HG03066 (cell line): ENCODE measurements at regions not wholly inside any gene's neighbourhood (a gene's known extent, or its start where the extent isn't known, plus 50 kb on each side); places are given as distances from the start of the nearest gene placed in this dataset.
"Not testable (repeated sequence)": the region's sequence is repeated elsewhere in the genome, so short reads cannot be mapped to it uniquely, and the experiment has no call there.

Experiments
- ATAC-seq: cut with Tn5 transposase; IDR thresholded peaks from one replicate; pipeline ENCODE4 v1.9.1; 2021; ENCODE audit warnings: low read depth; ENCODE audit not compliant: unreplicated experiment

DNA sequence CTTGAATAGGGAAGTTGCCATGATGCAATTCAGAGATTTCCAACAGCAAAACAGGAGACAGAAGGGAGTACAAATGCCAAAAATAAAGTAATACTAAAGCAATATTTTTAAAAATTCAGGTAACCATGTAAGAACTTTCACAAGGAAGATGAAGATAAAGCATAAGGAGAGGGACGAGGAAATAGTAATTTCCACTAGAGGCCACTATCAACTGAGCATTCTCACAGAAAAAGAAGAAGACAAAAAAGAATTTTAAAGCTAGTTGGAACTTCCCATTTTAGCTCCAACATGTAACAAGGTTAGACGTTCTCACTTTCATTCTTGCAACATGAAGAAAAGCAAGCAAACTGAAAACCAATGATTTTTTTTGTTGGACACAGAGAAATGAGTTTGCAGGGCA, 779.9 kb upstream of the CDH6 start:
- ATAC-seq = no peak

DNA sequence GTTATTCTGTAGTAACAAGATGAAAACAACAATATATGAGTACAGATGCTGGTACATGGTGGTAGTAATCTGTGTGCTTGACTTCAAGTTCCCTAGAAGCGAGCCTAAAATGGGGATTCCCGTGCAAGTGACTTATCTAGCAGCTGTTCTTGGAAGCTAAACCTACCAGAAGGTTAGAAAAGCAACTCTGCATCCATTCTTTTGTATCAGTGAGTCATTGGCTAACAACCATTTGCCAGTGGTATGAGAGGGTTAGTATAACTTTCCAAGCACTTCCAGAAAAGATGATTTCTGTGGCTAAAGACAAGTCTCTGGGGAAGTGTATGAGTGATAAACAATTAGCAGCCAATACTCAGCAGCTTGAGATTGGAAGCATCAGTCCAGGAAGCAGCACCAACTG, 787.7 kb upstream of the CDH6 start:
- ATAC-seq = no peak

GRCh38 chr5:30401479-30402058, 791.9 kb upstream of the CDH6 start:
- no peak for ATAC-seq

DNA sequence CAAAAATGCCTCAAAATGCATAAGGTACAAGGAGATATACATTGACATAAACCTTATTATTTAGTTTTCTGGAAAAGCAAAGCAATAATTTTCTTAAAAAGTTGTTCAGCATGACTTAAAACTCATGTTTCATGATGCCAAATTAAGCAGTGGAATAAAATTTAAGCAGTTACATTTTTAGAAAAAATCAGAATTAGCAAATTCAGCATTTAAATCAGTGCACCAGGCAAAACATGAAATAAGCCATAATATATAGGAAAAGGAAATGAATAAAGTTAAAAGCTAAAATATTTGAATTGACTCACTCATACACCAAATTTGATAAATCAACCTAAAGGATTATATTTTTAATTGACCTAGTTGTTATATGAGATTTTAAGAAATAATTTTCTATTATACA, 795.1 kb upstream of the CDH6 start:
- no peak for ATAC-seq

GRCh38 chr5:30392897-30393296, 800.6 kb upstream of the CDH6 start:
- ATAC-seq = no peak

DNA sequence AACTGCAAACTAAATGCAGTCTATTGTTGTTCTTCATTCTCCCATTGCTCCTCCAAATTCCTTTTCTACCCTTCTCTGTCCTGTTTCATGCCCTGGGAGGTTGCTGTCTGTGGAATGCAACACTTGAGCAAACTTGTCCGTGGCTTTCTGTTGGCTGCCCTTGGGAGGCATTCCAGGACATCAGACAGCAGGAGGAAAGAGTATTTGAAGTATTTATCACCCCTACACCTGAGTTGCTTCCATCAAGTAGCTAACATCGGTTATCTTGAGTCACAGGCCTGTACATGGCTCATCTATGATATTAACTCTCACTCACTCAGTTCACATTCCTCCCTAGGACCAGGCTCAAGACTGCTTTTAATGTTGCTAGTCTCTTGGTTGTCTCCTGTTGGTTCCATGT, 803.4 kb upstream of the CDH6 start:
- ATAC-seq = no peak

GRCh38 chr5:30387974-30388632, 805.4 kb upstream of the CDH6 start:
- no peak for ATAC-seq

DNA sequence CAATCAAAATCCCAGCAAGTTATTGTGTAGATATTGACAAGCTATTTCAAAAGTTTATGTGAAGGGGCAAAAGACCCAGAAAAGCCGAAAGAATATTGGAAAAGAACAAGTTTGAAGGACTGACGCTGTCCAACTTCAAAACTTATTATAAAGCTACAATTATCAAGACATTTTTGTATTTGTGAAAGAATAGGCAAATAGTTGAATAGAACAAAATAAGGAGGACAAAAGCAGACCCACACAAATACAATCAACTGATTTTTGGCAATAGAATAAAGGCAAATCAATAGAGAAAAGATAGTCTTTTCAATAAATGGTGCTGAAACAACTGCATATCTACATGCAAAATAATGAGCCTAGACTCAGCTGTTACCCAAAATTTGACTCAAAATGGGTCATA, 807.7 kb upstream of the CDH6 start:
- ATAC-seq = no peak

DNA sequence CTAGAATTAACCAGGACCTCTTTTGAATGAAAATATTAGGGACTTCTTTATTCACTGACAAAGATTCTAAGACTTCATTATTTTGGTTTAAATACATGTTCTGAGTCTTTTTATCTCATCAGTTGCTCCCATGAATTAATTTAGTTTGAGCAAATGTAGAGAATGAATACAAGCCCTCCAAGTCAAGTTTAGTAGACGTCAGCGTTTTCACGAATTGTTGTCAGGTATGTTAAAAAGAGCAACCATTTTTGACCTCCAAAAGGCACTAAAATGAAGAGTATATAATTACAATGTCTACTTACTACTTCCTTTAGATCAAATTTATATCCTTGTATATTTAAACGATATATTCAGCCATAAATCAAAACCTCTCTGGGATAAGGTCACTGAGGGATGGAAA, 809.3 kb upstream of the CDH6 start:
- no peak for ATAC-seq

GRCh38 chr5:30380228-30380627, 813.3 kb upstream of the CDH6 start:
- ATAC-seq = no peak

DNA sequence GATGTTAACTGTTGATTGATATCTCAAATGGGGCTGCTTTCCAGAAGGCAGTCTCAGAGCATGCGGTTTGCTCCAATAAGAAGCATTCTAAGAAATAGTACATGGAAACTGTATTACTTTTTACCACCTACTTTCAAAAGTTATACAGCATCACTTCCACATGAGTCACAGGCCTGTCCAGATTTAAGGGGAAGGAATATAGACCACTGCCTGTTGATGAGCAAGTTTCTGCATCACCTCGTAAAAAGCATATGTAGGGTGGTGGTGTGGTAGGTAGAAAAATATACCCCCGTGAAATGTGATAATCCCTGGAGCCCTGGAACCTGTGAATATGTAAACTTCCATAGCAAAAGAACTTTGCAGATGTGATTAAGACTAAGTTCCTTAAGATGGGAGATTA, 816.6 kb upstream of the CDH6 start:
- no peak for ATAC-seq

GRCh38 chr5:30368064-30368463, 825.4 kb upstream of the CDH6 start:
- no peak for ATAC-seq

GRCh38 chr5:30365031-30365430, 828.5 kb upstream of the CDH6 start:
- ATAC-seq = not testable (repeated sequence)

GRCh38 chr5:30357371-30357770, 836.1 kb upstream of the CDH6 start:
- no peak for ATAC-seq

DNA sequence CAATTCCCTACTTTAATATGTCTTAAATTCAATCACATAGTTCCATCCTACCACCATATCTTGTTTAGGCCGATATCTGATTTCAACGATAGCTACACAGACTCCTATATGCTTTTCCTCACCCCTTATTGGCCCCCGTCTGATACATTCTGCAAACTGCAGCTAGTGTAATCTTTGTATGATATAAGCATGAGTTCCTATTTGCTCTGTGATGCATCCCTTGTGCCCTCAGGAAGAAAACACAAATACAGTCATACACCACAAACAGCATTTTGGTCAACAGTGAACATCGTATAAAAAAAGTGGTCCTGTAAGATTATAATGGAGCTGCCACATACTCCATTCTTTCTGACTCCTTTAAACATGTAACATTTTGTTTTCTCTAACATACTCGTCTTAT, 837.8 kb upstream of the CDH6 start:
- ATAC-seq = no peak

DNA sequence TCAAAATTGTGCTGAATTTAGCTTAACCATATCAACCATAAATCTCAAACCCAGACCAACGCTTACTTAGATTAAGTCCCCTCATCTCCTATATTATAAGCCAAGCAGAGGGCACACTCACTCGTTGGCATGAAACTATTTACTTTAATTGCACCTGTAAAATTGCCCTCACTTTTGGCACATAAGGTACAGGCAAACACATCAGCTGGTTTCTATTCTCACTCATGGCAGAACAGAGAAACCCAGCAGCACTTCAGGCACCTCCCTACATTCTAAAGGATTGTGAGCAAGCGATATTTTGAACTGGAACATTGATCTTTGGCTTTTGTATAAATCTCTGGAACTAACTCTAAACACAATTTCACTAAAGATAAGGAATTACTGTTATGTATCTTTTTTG, 845.6 kb upstream of the CDH6 start:
- ATAC-seq = no peak

DNA sequence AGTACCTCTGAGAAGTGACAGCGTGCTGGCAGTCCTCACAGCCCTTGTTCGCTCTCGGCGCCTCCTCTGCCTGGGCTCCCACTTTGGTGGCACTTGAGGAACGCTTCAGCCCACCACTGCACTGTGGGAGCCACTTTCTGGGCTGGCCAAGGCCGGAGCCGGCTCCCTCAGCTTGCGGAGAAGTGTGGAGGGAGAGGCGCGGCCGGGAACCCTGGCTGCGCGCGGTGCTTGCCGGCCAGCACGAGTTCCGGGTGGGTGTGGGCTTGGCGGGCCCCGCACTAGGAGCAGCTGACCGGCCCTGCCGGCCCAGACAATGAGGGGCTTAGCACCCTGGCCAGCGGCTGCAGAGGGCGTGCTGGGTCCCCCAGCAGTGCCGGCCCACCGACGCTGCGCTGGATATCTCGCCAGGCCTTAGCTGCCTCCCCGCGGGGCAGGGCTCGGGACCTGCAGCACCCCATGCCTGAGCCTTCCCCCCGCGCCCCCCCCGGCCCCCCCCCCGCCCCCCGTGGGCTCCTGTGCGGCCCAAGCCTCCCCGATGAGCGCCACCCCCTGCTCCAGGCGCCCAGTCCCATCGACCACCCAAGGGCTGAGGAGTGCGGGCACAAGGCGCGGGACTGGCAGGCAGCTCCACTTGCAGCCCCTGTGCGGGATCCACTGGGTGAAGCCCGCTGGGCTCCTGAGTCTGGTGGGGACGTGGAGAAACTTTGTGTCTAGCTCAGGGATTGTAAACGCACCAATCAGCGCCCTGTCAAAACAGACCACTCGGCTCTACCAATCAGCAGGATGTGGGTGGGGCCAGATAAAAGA, 847.7 kb upstream of the CDH6 start:
- ATAC-seq = not testable (repeated sequence)

GRCh38 chr5:30343707-30344106, 849.8 kb upstream of the CDH6 start:
- no peak for ATAC-seq

DNA sequence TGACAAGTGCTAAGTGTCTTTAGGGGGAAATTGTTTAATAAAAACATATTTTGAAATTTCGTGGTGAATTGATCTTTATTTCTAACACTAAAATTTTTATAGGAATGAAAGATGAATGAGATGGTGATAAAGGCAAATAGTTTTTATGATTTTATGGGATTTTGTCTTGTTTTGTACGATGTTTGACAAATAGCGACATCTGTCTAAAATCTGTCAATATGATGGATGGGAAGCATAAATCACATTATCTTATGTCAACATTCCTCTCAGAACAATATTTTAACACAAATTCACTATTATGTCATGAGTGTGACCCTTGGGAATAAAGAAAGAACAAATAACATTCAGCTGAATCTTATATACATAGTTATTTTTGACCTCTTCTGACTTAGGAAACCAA, 852.0 kb upstream of the CDH6 start:
- ATAC-seq = no peak

- no peak for ATAC-seq
These were observed 856.4 kb upstream of the CDH6 start for GRCh38 chr5:30337084-30337573.

DNA sequence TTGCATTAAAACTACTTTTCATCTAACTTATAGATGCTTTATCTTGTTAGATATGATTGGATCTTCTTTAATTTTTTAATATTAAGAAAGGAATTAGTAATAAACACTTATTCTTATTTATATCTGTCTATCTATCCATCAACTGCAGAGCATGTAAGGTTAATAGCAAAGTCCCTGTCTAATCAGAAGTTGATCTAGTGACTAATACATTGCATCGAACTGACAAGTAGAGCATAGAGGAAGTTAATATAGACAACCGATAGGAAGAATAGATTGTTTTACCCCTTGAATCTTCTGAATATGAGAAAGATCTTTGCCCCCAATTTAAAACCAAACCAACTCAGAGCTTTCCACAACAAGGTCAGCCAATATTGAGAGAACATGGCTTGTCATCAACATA, 862.0 kb upstream of the CDH6 start:
- ATAC-seq = no peak

GRCh38 chr5:30325795-30326194, 867.7 kb upstream of the CDH6 start:
- ATAC-seq = no peak
